Astrocyte (in vitro differentiated cells and primary cell): ENCODE measurements at regions not wholly inside any gene's neighbourhood (a gene's known extent, or its start where the extent isn't known, plus 50 kb on each side); places are given as distances from the start of the nearest gene placed in this dataset.

Experiments used
- EZH2 ChIP-seq: IDR thresholded peaks from 2 replicates; pipeline ENCODE4 v1.6.1; 2012; ENCODE audit warnings: mild to moderate bottlenecking, low read length, inconsistent platforms; ENCODE audit not compliant: insufficient read depth
- TF ChIP-seq, protein P1 (sequence below): IDR thresholded peaks from 2 replicates; pipeline ENCODE4 v1.5.1; 2011; ENCODE audit warnings: low read depth, mild to moderate bottlenecking, inconsistent platforms, low read length, moderate library complexity; ENCODE audit not compliant: insufficient read depth

- TF ChIP-seq, protein P1, sequence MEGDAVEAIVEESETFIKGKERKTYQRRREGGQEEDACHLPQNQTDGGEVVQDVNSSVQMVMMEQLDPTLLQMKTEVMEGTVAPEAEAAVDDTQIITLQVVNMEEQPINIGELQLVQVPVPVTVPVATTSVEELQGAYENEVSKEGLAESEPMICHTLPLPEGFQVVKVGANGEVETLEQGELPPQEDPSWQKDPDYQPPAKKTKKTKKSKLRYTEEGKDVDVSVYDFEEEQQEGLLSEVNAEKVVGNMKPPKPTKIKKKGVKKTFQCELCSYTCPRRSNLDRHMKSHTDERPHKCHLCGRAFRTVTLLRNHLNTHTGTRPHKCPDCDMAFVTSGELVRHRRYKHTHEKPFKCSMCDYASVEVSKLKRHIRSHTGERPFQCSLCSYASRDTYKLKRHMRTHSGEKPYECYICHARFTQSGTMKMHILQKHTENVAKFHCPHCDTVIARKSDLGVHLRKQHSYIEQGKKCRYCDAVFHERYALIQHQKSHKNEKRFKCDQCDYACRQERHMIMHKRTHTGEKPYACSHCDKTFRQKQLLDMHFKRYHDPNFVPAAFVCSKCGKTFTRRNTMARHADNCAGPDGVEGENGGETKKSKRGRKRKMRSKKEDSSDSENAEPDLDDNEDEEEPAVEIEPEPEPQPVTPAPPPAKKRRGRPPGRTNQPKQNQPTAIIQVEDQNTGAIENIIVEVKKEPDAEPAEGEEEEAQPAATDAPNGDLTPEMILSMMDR = no peak
- no peak for TF ChIP-seq EZH2
Measured at GRCh38 chr15:95409211-95409610, 921.3 kb upstream of the NR2F2 start.
